Liver (tissue), 3 donors: ENCODE measurements at regions not wholly inside any gene's neighbourhood (a gene's known extent, or its start where the extent isn't known, plus 50 kb on each side); places are given as distances from the start of the nearest gene placed in this dataset.
"Not testable (repeated sequence)": the region's sequence is repeated elsewhere in the genome, so short reads cannot be mapped to it uniquely, and the experiment has no call there.

Experiments used
- ATF3 ChIP-seq: IDR thresholded peaks from 2 replicates; pipeline ENCODE4 v1.6.1; 2016; ENCODE audit warnings: antibody characterized with exemption
- EGR1 ChIP-seq, 2 donors: IDR thresholded peaks; 2 replicates each; pipeline ENCODE4 v1.6.1; 2016 to 2018; ENCODE audit warnings: antibody characterized with exemption in 2 of 2, low read depth in 2 of 2
- FOXA1 ChIP-seq: IDR thresholded peaks from 2 replicates; pipeline ENCODE4 v1.6.1; 2016; ENCODE audit warnings: antibody characterized with exemption
- GABPA ChIP-seq, 2 donors: IDR thresholded peaks in 1 of 2; conservative IDR thresholded peaks in 1 of 2; 2 replicates each; pipeline ENCODE4 v1.6.1; 2016; ENCODE audit warnings: antibody characterized with exemption in 2 of 2, mild to moderate bottlenecking in 1 of 2, moderate library complexity in 1 of 2
- HNF4A ChIP-seq, 2 donors: conservative IDR thresholded peaks; 2 replicates each; pipeline ENCODE4 v1.6.1; 2016; ENCODE audit warnings: antibody characterized with exemption in 2 of 2, mild to moderate bottlenecking in 2 of 2
- HNF4G ChIP-seq: IDR thresholded peaks from 2 replicates; pipeline ENCODE4 v1.6.1; 2016; ENCODE audit warnings: antibody characterized with exemption
- MAX ChIP-seq: IDR thresholded peaks from 2 replicates; pipeline ENCODE4 v1.6.1; 2016; ENCODE audit warnings: antibody characterized with exemption
- RAD21 ChIP-seq, 2 donors: IDR thresholded peaks; 2 replicates each; pipeline ENCODE4 v1.6.1; 2016; ENCODE audit warnings: antibody characterized with exemption in 2 of 2, mild to moderate bottlenecking in 2 of 2
- RXRA ChIP-seq, 2 donors: IDR thresholded peaks; 2 replicates each; pipeline ENCODE4 v1.6.1; 2017 to 2018; ENCODE audit warnings: antibody characterized with exemption in 2 of 2, mild to moderate bottlenecking in 1 of 2
- TAF1 ChIP-seq: conservative IDR thresholded peaks from 2 replicates; pipeline ENCODE4 v1.6.1; 2016; ENCODE audit warnings: antibody characterized with exemption, mild to moderate bottlenecking
- YY1 ChIP-seq: IDR thresholded peaks from 2 replicates; pipeline ENCODE4 v1.6.1; 2016; ENCODE audit warnings: antibody characterized with exemption, mild to moderate bottlenecking
- TF ChIP-seq, protein P1 (sequence below): fragments of 150-350 bp; IDR thresholded peaks from 2 replicates; pipeline ENCODE4 v1.5.1; 2017; ENCODE audit warnings: improper control_type of control experiment, low read depth, low read length; ENCODE audit not compliant: missing input control
- TF ChIP-seq, protein P2 (sequence below): IDR thresholded peaks from 2 replicates; pipeline ENCODE4 v1.6.1; 2016; ENCODE audit warnings: antibody characterized with exemption, mild to moderate bottlenecking
- TF ChIP-seq, protein P3 (sequence below): IDR thresholded peaks from 2 replicates; pipeline ENCODE4 v1.6.1; 2016; ENCODE audit warnings: antibody characterized with exemption
- donor health status: healthy.
- donor health status: healthy.

- not testable (repeated sequence) for TF ChIP-seq RAD21 (IDR thresholded peaks at IDR 0.05); RXRA (IDR thresholded peaks at IDR 0.05); GABPA (IDR thresholded peaks at IDR 0.05 in 1 of 2, conservative IDR thresholded peaks at IDR 0.05 in 1 of 2); MAX; YY1; EGR1 (IDR thresholded peaks at IDR 0.05; ENCODE audit: low read depth in 2 of 2); TAF1; HNF4A (conservative IDR thresholded peaks at IDR 0.05); HNF4G; FOXA1; ATF3
- TF ChIP-seq, protein P1, sequence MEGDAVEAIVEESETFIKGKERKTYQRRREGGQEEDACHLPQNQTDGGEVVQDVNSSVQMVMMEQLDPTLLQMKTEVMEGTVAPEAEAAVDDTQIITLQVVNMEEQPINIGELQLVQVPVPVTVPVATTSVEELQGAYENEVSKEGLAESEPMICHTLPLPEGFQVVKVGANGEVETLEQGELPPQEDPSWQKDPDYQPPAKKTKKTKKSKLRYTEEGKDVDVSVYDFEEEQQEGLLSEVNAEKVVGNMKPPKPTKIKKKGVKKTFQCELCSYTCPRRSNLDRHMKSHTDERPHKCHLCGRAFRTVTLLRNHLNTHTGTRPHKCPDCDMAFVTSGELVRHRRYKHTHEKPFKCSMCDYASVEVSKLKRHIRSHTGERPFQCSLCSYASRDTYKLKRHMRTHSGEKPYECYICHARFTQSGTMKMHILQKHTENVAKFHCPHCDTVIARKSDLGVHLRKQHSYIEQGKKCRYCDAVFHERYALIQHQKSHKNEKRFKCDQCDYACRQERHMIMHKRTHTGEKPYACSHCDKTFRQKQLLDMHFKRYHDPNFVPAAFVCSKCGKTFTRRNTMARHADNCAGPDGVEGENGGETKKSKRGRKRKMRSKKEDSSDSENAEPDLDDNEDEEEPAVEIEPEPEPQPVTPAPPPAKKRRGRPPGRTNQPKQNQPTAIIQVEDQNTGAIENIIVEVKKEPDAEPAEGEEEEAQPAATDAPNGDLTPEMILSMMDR, result not testable (repeated sequence)
- TF ChIP-seq, protein P2, sequence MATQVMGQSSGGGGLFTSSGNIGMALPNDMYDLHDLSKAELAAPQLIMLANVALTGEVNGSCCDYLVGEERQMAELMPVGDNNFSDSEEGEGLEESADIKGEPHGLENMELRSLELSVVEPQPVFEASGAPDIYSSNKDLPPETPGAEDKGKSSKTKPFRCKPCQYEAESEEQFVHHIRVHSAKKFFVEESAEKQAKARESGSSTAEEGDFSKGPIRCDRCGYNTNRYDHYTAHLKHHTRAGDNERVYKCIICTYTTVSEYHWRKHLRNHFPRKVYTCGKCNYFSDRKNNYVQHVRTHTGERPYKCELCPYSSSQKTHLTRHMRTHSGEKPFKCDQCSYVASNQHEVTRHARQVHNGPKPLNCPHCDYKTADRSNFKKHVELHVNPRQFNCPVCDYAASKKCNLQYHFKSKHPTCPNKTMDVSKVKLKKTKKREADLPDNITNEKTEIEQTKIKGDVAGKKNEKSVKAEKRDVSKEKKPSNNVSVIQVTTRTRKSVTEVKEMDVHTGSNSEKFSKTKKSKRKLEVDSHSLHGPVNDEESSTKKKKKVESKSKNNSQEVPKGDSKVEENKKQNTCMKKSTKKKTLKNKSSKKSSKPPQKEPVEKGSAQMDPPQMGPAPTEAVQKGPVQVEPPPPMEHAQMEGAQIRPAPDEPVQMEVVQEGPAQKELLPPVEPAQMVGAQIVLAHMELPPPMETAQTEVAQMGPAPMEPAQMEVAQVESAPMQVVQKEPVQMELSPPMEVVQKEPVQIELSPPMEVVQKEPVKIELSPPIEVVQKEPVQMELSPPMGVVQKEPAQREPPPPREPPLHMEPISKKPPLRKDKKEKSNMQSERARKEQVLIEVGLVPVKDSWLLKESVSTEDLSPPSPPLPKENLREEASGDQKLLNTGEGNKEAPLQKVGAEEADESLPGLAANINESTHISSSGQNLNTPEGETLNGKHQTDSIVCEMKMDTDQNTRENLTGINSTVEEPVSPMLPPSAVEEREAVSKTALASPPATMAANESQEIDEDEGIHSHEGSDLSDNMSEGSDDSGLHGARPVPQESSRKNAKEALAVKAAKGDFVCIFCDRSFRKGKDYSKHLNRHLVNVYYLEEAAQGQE, result not testable (repeated sequence)
- TF ChIP-seq, protein P3, sequence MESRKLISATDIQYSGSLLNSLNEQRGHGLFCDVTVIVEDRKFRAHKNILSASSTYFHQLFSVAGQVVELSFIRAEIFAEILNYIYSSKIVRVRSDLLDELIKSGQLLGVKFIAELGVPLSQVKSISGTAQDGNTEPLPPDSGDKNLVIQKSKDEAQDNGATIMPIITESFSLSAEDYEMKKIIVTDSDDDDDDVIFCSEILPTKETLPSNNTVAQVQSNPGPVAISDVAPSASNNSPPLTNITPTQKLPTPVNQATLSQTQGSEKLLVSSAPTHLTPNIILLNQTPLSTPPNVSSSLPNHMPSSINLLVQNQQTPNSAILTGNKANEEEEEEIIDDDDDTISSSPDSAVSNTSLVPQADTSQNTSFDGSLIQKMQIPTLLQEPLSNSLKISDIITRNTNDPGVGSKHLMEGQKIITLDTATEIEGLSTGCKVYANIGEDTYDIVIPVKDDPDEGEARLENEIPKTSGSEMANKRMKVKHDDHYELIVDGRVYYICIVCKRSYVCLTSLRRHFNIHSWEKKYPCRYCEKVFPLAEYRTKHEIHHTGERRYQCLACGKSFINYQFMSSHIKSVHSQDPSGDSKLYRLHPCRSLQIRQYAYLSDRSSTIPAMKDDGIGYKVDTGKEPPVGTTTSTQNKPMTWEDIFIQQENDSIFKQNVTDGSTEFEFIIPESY, result not testable (repeated sequence)
Measured at GRCh38 chr17:63287006-63287405, 159.1 kb downstream of the CYB561 start.
